NCI-H1930 (cell line): ENCODE measurements at regions not wholly inside any gene's neighbourhood (a gene's known extent, or its start where the extent isn't known, plus 50 kb on each side); places are given as distances from the start of the nearest gene placed in this dataset.

Experiments
- DNase-seq, 2 experiments: peaks; one replicate each; lab custom pipeline; 2025; lab: John Stamatoyannopoulos, UW

DNA sequence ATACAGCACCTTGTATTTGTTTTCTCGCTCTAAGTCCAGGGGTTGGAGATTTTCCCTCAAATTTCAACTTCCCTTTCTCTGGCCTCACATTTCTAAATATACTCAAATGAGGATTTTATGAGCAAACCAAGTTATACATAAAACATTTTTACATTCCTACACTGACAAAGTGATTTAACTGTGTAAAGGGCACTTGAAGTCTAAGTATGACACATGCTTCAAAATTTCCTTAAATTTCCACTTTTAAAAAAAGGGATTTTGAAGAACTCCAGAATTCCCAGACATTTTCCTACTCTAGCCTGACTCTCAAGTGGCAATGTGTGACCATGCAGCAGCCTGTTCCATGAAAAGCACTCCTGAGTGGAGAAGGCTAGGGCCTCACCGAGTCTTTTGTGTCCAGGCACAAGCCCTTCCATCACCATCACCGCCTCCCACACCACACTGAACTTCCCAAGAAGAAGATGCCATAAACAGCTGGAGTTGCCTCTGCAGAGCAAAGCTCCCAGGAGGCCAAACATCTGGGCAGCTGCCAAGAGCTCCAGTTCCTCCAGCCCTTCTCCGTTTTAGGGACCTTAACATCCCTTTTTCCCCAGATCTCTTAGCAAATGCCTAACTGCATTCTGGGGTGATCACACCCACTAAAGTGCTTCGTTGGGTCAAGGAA lies 68.9 kb downstream of the NCR2 start:
- DNase-seq, result no peak

DNA sequence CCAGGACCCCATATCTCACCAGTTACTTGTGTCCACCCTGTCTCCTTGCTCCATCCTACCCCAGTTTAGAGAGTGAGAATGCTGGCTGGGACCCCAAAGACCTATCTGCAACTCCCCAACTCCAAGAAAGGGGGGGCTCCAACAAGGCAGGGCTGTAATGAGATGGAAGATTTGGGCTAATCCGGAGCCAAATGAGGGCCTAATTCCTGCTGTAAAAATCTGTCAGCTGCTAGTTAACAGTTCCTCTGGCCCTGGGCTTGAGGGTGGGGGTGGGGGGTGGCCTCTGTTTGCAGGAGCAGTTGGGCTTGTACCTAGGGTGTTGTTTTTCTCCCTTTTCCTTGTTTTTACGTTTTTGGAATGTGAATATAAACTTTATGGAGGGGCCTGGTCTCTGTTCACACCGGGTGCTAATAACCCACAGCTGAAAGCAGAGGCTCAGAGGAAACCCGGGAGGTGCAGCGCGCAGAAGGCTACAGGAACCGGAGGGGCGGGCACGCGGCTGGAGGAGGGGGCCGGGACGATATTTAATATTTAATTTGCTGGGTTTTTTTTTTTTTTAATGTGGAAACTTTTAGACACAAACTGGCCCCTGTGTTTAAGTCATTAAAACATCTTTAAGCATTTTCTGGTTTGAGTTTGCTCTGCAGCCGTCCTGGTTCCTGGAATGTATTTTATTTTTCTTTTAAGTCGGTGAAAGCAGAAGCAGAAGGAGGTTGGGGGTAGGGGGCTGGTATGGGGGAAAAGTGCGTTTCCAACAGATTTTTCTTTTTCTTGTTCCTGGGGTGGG lies 70.7 kb downstream of the NCR2 start:
- no peak for DNase-seq

- DNase-seq, result no peak
These were observed 71.5 kb downstream of the NCR2 start for GRCh38 chr6:41406728-41407489.

DNA sequence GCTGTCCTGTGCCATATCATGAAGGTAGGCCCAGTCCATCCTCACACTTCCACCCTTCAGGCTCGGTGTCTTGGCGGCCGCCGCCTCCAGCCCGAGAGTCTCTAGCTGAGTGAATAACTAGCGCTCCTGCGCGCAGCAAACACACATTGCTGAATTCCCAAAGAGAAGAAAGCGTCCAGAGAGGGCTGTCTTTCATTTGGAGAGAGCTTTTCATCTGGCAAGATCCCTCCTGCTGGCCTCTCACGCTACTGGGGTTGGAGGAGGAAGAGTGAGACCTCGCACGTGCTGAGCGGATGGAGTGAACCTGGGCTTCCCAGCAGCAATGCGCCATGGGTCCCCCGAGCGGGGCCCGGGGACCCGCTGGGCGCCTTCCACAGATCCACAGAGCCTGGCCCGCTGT lies 73.2 kb downstream of the NCR2 start:
- DNase-seq, result no peak

DNA sequence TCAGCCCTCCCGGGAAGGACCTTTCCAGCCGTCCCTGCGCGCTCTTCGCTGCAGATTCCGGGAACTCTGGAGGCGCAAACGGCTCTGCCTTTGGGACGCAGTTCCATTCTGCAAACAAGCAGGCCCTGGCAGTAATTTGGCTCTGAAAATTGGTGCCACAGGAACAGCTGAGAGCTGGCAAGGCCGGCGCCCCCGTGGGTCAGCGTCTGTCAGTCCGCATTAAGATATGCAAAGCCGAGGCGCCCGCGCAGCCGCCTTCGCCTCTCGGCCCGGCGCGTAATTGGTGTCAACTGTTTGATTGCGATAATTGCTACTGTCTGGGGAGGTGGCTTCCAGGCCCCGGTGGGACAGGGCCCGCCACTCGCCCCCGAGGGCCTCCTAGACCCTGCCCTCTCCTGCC lies 73.6 kb downstream of the NCR2 start:
- DNase-seq, result no peak

GRCh38 chr6:41409489-41409888 lies 74.1 kb downstream of the NCR2 start:
- DNase-seq, result no peak

GRCh38 chr6:41411961-41412360 lies 76.6 kb downstream of the NCR2 start:
- DNase-seq, result no peak

DNA sequence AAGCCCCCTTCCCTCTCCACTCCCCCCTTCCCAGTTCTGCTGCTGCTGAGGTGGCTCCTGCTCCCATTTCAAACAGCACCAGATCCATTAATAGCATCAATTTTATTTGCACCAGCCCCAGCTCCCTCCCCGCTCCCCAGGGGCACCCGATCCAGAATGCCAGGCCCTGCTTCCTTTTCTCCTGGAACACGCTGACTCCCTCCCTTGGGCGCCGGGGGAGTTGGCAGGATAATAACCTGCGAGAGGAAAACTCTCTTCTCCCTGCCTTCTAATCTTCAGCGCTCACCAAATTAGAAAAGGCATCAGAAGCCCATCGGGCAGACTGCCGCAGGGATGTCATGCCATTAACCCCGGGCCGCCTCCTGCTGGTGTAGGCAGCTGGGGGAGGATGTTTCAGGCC lies 77.8 kb downstream of the NCR2 start:
- DNase-seq, result no peak

GRCh38 chr6:41416501-41416837 lies 81.1 kb downstream of the NCR2 start:
- DNase-seq, result no peak

DNA sequence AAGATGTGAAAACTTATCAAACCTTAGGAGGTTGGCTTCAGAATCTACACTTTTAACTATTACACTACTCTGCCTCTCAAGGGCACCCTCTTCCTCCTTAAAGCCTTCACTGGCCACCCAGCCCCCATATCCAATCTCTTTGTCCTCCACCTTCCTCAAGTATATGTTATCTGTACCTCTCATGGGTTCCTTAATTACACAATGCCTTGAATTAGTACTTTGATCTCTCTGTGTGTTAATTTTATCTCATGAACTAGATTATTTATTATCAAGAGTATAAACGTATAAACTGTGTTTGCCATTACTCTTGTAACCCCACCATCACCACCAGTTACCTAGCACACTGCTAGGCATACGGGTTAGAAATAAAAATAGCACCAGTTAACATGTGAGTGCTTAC lies 83.3 kb downstream of the NCR2 start:
- no peak for DNase-seq

- no peak for DNase-seq
These were observed 84.0 kb downstream of the NCR2 start for GRCh38 chr6:41419385-41419784.

DNA sequence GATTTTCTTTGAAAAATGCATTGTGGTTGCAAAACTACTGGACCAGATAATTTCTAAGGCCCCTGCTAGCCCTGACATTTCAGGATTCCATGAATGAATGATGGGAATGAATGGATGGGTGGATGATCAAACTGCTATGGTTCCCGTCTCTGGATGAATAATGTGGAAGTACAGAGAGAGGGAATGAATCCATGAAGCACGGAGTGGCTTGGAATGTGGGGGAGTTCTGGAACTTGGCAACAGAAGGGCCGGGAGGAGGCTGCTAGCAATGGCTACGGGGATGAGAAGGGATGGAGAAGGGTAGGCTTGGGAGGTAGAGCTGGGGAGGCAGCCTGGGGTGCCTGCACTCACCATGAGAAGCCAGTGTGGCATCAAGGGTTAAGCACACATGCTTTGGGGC lies 84.8 kb downstream of the NCR2 start:
- DNase-seq, result no peak

- DNase-seq, result no peak
These were observed 86.8 kb downstream of the NCR2 start for GRCh38 chr6:41422161-41422560.

DNA sequence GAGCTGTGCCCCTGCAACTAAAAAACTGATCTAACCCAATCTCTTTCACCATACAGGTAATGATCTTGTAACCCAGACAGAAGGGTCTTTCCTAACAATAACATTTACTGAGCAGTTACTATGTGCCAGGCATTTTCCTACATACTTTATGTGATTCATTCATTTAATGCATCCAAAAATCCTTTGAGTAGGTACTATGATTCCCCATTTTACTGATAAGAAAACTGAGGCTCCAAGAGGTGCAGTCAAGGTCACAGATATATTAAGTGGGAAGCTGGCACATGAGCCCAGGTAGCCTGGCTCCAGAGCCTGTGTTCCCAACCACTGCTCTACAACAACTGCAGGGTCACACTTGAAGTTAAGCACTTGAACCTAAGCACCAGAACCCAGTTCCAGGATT lies 87.6 kb downstream of the NCR2 start:
- no peak for DNase-seq

DNA sequence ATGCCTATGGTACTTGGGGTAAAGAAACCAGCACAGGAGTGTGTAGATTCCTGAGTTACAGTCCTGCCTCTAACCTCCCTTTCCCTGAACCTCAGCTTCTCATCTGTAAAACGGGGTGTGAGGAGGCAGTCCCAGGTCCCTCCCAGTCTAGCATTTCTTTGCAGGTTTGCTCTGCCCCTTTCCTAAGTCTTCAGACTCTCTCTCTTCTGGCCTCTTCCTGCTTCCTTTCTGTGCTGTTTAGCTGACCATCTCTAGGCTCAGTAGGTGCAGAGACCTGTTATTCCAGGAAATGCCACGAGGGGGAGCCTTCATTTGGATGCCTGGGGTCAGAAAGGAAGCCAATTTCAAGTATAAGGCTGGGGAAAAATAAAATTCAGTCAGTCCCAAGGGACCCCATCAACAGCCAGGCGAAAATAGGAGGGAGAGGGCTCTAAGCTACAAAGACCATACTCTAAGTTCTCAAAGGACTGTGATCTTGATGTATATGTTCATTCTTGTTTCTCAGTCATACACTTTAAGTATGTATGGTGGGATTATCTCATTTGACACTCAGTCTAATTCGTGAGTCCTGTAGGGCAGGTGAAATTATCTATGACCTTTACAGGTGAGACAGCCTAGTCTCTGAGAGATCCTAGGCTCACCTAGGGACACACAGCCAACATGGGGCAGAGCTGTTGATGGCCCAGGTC lies 89.1 kb downstream of the NCR2 start:
- DNase-seq, result peak; percentile 57 to 69

DNA sequence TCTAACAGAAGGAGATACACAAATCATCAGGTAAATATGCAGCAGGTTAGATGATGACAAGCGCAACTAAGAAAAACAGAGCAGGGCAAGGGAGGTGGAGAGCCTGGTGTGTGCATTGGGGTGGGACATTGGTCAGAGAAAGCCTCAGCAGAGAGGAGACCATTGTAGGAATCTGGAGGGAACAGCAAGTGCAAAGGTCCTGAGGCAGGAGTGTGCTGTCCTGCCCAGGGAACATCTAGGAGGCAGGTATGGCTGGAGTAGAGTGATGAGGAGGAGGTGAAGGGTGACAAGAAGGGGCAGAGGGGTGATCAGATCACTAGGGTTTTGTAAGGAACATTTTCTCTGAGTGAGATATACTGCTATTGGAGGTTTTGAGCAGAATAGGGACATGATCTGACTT lies 90.1 kb downstream of the NCR2 start:
- no peak for DNase-seq

- DNase-seq, result no peak
These were observed 91.0 kb downstream of the NCR2 start for GRCh38 chr6:41426438-41426851.

- no peak for DNase-seq
These were observed 91.7 kb downstream of the NCR2 start for GRCh38 chr6:41426888-41427641.

DNA sequence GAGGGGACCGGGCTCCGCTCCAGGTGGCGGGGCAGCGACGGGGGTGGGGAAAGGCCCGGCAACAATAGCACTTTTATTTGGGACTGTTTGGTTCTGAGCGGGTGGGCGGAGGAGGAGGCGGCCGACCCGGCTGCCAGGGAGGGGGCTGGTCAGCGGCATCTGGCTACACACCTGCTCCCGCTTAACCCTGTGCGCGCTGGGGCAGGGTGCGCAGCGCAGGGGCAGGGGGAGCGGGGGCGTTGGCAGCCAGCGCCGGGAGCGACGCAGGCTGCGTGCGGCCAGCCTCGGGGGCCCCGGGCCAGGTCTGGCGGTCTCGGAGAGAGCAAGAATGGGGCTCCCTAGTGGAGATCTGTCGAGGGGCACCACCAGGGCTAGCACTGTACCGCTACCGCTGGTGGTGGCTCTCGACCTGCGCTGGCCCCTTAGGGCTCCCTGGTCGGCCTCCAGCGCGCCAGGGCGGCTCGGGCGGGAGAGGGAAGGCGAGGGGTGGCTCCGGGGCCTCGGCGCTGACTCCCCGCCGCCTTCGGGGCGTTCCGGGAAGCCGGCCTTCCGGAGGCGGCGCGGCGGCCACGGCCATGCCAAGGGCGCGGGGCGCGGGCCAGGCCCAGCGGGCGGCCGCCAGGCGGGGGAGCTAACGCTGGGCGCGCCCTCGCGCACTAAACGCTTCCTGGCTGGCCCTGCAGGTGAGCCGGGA lies 92.4 kb downstream of the NCR2 start:
- peak in 1 of 2 experiments; percentile 33 for DNase-seq

- peak in 1 of 2 experiments; percentile 9 for DNase-seq
These were observed 93.1 kb downstream of the NCR2 start for GRCh38 chr6:41428336-41428995.

- DNase-seq, result no peak
These were observed 93.6 kb downstream of the NCR2 start for GRCh38 chr6:41428996-41429421.
